Loucy (cell line): ENCODE measurements at regions not wholly inside any gene's neighbourhood (a gene's known extent, or its start where the extent isn't known, plus 50 kb on each side); places are given as distances from the start of the nearest gene placed in this dataset.

Source experiments
- H2AFZ ChIP-seq: fragments of 200-600 bp; sonication (generic); 2 replicates; pipeline ENCODE4 v1.6.0; 2016; ENCODE audit warnings: antibody characterized with exemption, mild to moderate bottlenecking, low read length, moderate library complexity
- H3F3A ChIP-seq: fragments of 200-600 bp; 2 replicates; pipeline ENCODE4 v1.6.0; 2016; ENCODE audit warnings: antibody characterized with exemption, low read depth, mild to moderate bottlenecking
- H3K27me3 ChIP-seq: fragments of 200-600 bp; sonication (generic); 2 replicates; pipeline ENCODE4 v1.6.1; 2014; ENCODE audit warnings: low read length, mild to moderate bottlenecking; ENCODE audit not compliant: insufficient read depth, poor library complexity, severe bottlenecking
- H3K36me3 ChIP-seq: fragments of 200-600 bp; sonication (generic); 2 replicates; pipeline ENCODE4 v1.6.1; 2016; ENCODE audit warnings: low read length; ENCODE audit not compliant: insufficient read depth
- H3K4me1 ChIP-seq: fragments of 200-600 bp; sonication (generic); 2 replicates; pipeline ENCODE4 v1.5.1; 2014; ENCODE audit warnings: low read length, mild to moderate bottlenecking; ENCODE audit not compliant: insufficient read depth, poor library complexity, severe bottlenecking
- H3K4me2 ChIP-seq: fragments of 200-600 bp; sonication (generic); 2 replicates; pipeline ENCODE4 v1.6.0; 2014; ENCODE audit warnings: antibody characterized with exemption, low read length, low read depth, mild to moderate bottlenecking; ENCODE audit not compliant: poor library complexity, severe bottlenecking
- H3K4me3 ChIP-seq: fragments of 200-600 bp; sonication (generic); 2 replicates; pipeline ENCODE4 v1.5.1; 2014; ENCODE audit warnings: low read length, mild to moderate bottlenecking, mixed read lengths; ENCODE audit not compliant: poor library complexity, severe bottlenecking
- H3K79me2 ChIP-seq: fragments of 200-600 bp; sonication (generic); 2 replicates; pipeline ENCODE4 v1.6.1; 2014; ENCODE audit warnings: low read length; ENCODE audit not compliant: insufficient read depth
- H3K9ac ChIP-seq: fragments of 200-600 bp; sonication (generic); 2 replicates; pipeline ENCODE4 v1.6.0; 2014; ENCODE audit warnings: mild to moderate bottlenecking, low read depth, low read length, moderate library complexity; ENCODE audit not compliant: poor library complexity, severe bottlenecking
- H3K9me2 ChIP-seq: fragments of 200-600 bp; sonication (generic); replicated peaks from 2 replicates; pipeline ENCODE4 v1.6.1; 2016; ENCODE audit warnings: low read depth, low read length, mixed read lengths
- H3K9me3 ChIP-seq: fragments of 200-600 bp; sonication (generic); 2 replicates; pipeline ENCODE4 v1.6.1; 2014; ENCODE audit warnings: mild to moderate bottlenecking, antibody characterized with exemption, low read length, low read depth; ENCODE audit not compliant: insufficient read depth
- H4K20me1 ChIP-seq: fragments of 200-600 bp; sonication (generic); 2 replicates; pipeline ENCODE4 v1.6.0; 2014; ENCODE audit warnings: antibody characterized with exemption, low read length, mild to moderate bottlenecking; ENCODE audit not compliant: insufficient read depth, poor library complexity, severe bottlenecking
- CTCF ChIP-seq: fragments of 200-600 bp; sonication (generic); conservative IDR thresholded peaks from 2 replicates; pipeline ENCODE4 v1.5.1; 2014; ENCODE audit warnings: mild to moderate bottlenecking, antibody characterized with exemption, low read length
- EZH2phosphoT487 ChIP-seq: fragments of 200-600 bp; IDR thresholded peaks from 2 replicates; pipeline ENCODE4 v1.6.1; 2018; ENCODE audit warnings: antibody characterized with exemption, mild to moderate bottlenecking, moderate library complexity, borderline replicate concordance

GRCh38 chr13:105151639-105152038 lies 1383.8 kb downstream of the EFNB2 start:
- H3F3A ChIP-seq, result no peaks in the 10 kb centered on the region

GRCh38 chr13:105147461-105147860 lies 1388.0 kb downstream of the EFNB2 start:
- Histone ChIP-seq H3F3A (peaks cover 2% of the 10 kb centered on the region; the same call in 1 of the 2 replicates), H3K36me3 (no peaks in the 10 kb centered on the region), H3K79me2 (no peaks in the 10 kb centered on the region), H3K4me2 (no peak overlapping the region), H3K4me1 (peaks cover 19% of the 10 kb centered on the region), H3K4me3 (no peak overlapping the region), H2AFZ (peak overlapping the region; percentile 54; the same call in 1 of the 2 replicates), H3K9me2 (no peaks in the 10 kb centered on the region), H3K9ac (no peak overlapping the region), H4K20me1 (no peaks in the 10 kb centered on the region), H3K27me3 (no peaks in the 10 kb centered on the region), H3K9me3 (no peaks in the 10 kb centered on the region)
- TF ChIP-seq CTCF (no peak), EZH2phosphoT487 (no peak)

More at GRCh38 chr13:105151639-105152038, 1383.8 kb downstream of the EFNB2 start:
- H3K4me2 ChIP-seq, result no peak overlapping the region
- no peaks in the 10 kb centered on the region for H3K9me3 ChIP-seq
- no peaks in the 10 kb centered on the region for H3K4me1 ChIP-seq
- H3K27me3 ChIP-seq, result no peaks in the 10 kb centered on the region
- no peak overlapping the region for H3K9ac ChIP-seq
- no peak for TF ChIP-seq CTCF
- no peak for TF ChIP-seq EZH2phosphoT487
- H3K36me3 ChIP-seq, result no peaks in the 10 kb centered on the region
- no peaks in the 10 kb centered on the region for H4K20me1 ChIP-seq
- H3K79me2 ChIP-seq, result no peaks in the 10 kb centered on the region
- H3K4me3 ChIP-seq, result no peak overlapping the region
- H2AFZ ChIP-seq, result no peak overlapping the region
- no peaks in the 10 kb centered on the region for H3K9me2 ChIP-seq

- H3K4me3 ChIP-seq, result no peak overlapping the region
- H3K36me3 ChIP-seq, result no peaks in the 10 kb centered on the region
- H3K9ac ChIP-seq, result no peak overlapping the region
- no peaks in the 10 kb centered on the region for H3K9me2 ChIP-seq
- H2AFZ ChIP-seq, result no peak overlapping the region
- no peak overlapping the region for H3K4me2 ChIP-seq
- H3K9me3 ChIP-seq, result no peaks in the 10 kb centered on the region
- no peaks in the 10 kb centered on the region for H3K27me3 ChIP-seq
- H3K4me1 ChIP-seq, result peaks cover 44% of the 10 kb centered on the region
- TF ChIP-seq EZH2phosphoT487 (no peak), CTCF (no peak)
- H3F3A ChIP-seq, result peaks cover 2% of the 10 kb centered on the region; the same call in 1 of the 2 replicates
- H3K79me2 ChIP-seq, result no peaks in the 10 kb centered on the region
- no peaks in the 10 kb centered on the region for H4K20me1 ChIP-seq
Measured at GRCh38 chr13:105144936-105145335, 1390.5 kb downstream of the EFNB2 start.
